Trophoblast cell (in vitro differentiated cells and primary cell): ENCODE measurements at regions not wholly inside any gene's neighbourhood (a gene's known extent, or its start where the extent isn't known, plus 50 kb on each side); places are given as distances from the start of the nearest gene placed in this dataset.

Experiments used
- DNase-seq, 2 donors: peaks; one replicate each; pipeline ENCODE4 v3.0.0-alpha.2; 2016
- H2AFZ ChIP-seq: 2 replicates; pipeline ENCODE4 v1.6.1; 2013; ENCODE audit warnings: low read length, moderate library complexity, mild to moderate bottlenecking; ENCODE audit not compliant: insufficient read depth, poor library complexity
- H2AK5ac ChIP-seq: 2 replicates; pipeline ENCODE4 v1.6.1; 2013; ENCODE audit warnings: mild to moderate bottlenecking, low read length
- H2BK120ac ChIP-seq: 2 replicates; pipeline ENCODE4 v1.6.1; 2013; ENCODE audit warnings: low read length, mild to moderate bottlenecking, moderate library complexity; ENCODE audit not compliant: insufficient read depth, poor library complexity
- H2BK12ac ChIP-seq: 2 replicates; pipeline ENCODE4 v1.6.1; 2013; ENCODE audit warnings: mild to moderate bottlenecking, low read length, moderate library complexity
- H2BK5ac ChIP-seq: 2 replicates; pipeline ENCODE4 v1.6.1; 2013; ENCODE audit warnings: low read length, low read depth, moderate library complexity, mild to moderate bottlenecking; ENCODE audit not compliant: poor library complexity
- H3K14ac ChIP-seq: 2 replicates; pipeline ENCODE4 v1.6.1; 2013; ENCODE audit warnings: mild to moderate bottlenecking, low read length
- H3K18ac ChIP-seq: 2 replicates; pipeline ENCODE4 v1.6.1; 2013; ENCODE audit warnings: mild to moderate bottlenecking, low read length
- H3K23ac ChIP-seq: 2 replicates; pipeline ENCODE4 v1.6.1; 2013; ENCODE audit warnings: low read length
- H3K27ac ChIP-seq: 2 replicates; pipeline ENCODE4 v1.5.1; 2013; ENCODE audit warnings: low read depth, mild to moderate bottlenecking, inconsistent platforms, low read length, moderate library complexity
- H3K27me3 ChIP-seq: 2 replicates; pipeline ENCODE4 v1.6.1; 2013; ENCODE audit warnings: inconsistent platforms, mild to moderate bottlenecking, low read length, moderate library complexity; ENCODE audit not compliant: insufficient read depth
- H3K36me3 ChIP-seq, 2 experiments: 1 replicate in 1 of 2; 2 replicates in 1 of 2; pipeline ENCODE4 v1.6.1; 2013; ENCODE audit warnings: low read length in 2 of 2, mild to moderate bottlenecking in 2 of 2, moderate library complexity in 1 of 2; ENCODE audit not compliant: insufficient read depth in 2 of 2, control insufficient read depth in 1 of 2
- H3K4ac ChIP-seq: 2 replicates; pipeline ENCODE4 v1.6.1; 2013; ENCODE audit warnings: low read depth, mild to moderate bottlenecking, low read length, moderate library complexity
- H3K4me1 ChIP-seq, 2 experiments: 1 replicate in 1 of 2; 2 replicates in 1 of 2; pipeline ENCODE4 v1.6.1; 2013; ENCODE audit warnings: low read length in 2 of 2, mild to moderate bottlenecking in 2 of 2, moderate library complexity in 1 of 2; ENCODE audit not compliant: insufficient read depth in 2 of 2, control insufficient read depth in 1 of 2
- H3K4me2 ChIP-seq: 2 replicates; pipeline ENCODE4 v1.6.1; 2013; ENCODE audit warnings: inconsistent platforms, mild to moderate bottlenecking, low read length, moderate library complexity
- H3K4me3 ChIP-seq: 2 replicates; pipeline ENCODE4 v1.5.1; 2013; ENCODE audit warnings: mild to moderate bottlenecking, low read depth, low read length, inconsistent platforms
- H3K79me1 ChIP-seq: one replicate; pipeline ENCODE4 v1.6.1; 2013; ENCODE audit warnings: low read length
- H3K79me2 ChIP-seq: 2 replicates; pipeline ENCODE4 v1.6.1; 2013; ENCODE audit warnings: low read length, mild to moderate bottlenecking; ENCODE audit not compliant: control insufficient read depth, insufficient read depth, poor library complexity
- H3K9ac ChIP-seq: 2 replicates; pipeline ENCODE4 v1.6.1; 2013; ENCODE audit warnings: mild to moderate bottlenecking, low read length
- H3K9me3 ChIP-seq: 2 replicates; pipeline ENCODE4 v1.6.1; 2013; ENCODE audit warnings: low read depth, mild to moderate bottlenecking, control low read depth, inconsistent platforms, low read length; ENCODE audit not compliant: insufficient read depth
- H4K12ac ChIP-seq: 2 replicates; pipeline ENCODE4 v1.6.1; 2013; ENCODE audit warnings: low read depth, mild to moderate bottlenecking, low read length, moderate library complexity
- H4K8ac ChIP-seq: 2 replicates; pipeline ENCODE4 v1.6.1; 2013; ENCODE audit warnings: low read depth, mild to moderate bottlenecking, low read length, moderate library complexity
- H4K91ac ChIP-seq: one replicate; pipeline ENCODE4 v1.6.1; 2013; ENCODE audit warnings: low read depth, mild to moderate bottlenecking, low read length, moderate library complexity
- WGBS: extraction: QIAGEN DNeasy Blood & Tissue Kit; methylation state at CpG from one replicate; pipeline ENCODE4 v1.1.7; 2013; ENCODE audit warnings: missing lambda C conversion rate; ENCODE audit not compliant: insufficient read length, insufficient coverage; ENCODE audit errors: extremely low coverage; 5-methylcytosine and 5-hydroxymethylcytosine counted together

- Histone ChIP-seq H3K4me3 (no peak overlapping the region), H4K12ac (no peak overlapping the region), H2BK5ac (no peak overlapping the region), H3K4me1 (no peaks in the 10 kb centered on the region), H3K27me3 (no peaks in the 10 kb centered on the region), H3K14ac (no peak overlapping the region), H3K79me1 (no peaks in the 10 kb centered on the region), H3K23ac (no peak overlapping the region), H3K18ac (no peak overlapping the region), H3K9ac (no peak overlapping the region), H3K4ac (no peak overlapping the region), H2BK120ac (no peak overlapping the region), H3K9me3 (peaks cover 5% of the 10 kb centered on the region), H3K27ac (no peak overlapping the region), H3K4me2 (no peak overlapping the region), H2AFZ (no peak overlapping the region), H3K79me2 (no peaks in the 10 kb centered on the region), H4K91ac (no peak overlapping the region), H4K8ac (no peak overlapping the region), H2BK12ac (no peak overlapping the region), H2AK5ac (no peak overlapping the region), H3K36me3 (no peaks in the 10 kb centered on the region)
- DNase-seq = no peak
- WGBS = no CpG with 5 or more reads among the region's 6 CpGs
Measured at GRCh38 chr3:14590569-14590968, 50.4 kb upstream of the GRIP2 start.

- Histone ChIP-seq H3K4me3 (no peak overlapping the region), H4K91ac (no peak overlapping the region), H3K4me2 (no peak overlapping the region), H2BK120ac (no peak overlapping the region), H3K79me1 (no peaks in the 10 kb centered on the region), H3K9me3 (peaks cover 5% of the 10 kb centered on the region), H2AFZ (no peak overlapping the region), H3K27ac (no peak overlapping the region), H2AK5ac (no peak overlapping the region), H2BK12ac (no peak overlapping the region), H3K18ac (no peak overlapping the region), H3K23ac (no peak overlapping the region), H3K27me3 (no peaks in the 10 kb centered on the region), H4K12ac (no peak overlapping the region), H3K14ac (no peak overlapping the region), H3K9ac (no peak overlapping the region), H4K8ac (no peak overlapping the region), H2BK5ac (no peak overlapping the region), H3K79me2 (no peaks in the 10 kb centered on the region), H3K4ac (no peak overlapping the region), H3K36me3 (no peaks in the 10 kb centered on the region), H3K4me1 (no peaks in the 10 kb centered on the region)
- no peak for DNase-seq
- WGBS = no CpG with 5 or more reads among the region's 9 CpGs
Measured at GRCh38 chr3:14592390-14592789, 52.2 kb upstream of the GRIP2 start.

- H3K9ac ChIP-seq = no peak overlapping the region
- no peak overlapping the region for H2BK12ac ChIP-seq
- H4K12ac ChIP-seq = no peak overlapping the region
- H4K91ac ChIP-seq = no peak overlapping the region
- H3K23ac ChIP-seq = no peak overlapping the region
- H3K4me3 ChIP-seq = no peak overlapping the region
- H3K14ac ChIP-seq = no peak overlapping the region
- H3K9me3 ChIP-seq = peaks cover 5% of the 10 kb centered on the region
- H3K36me3 ChIP-seq = no peaks in the 10 kb centered on the region
- DNase-seq = no peak
- no peak overlapping the region for H2BK5ac ChIP-seq
- no CpG with 5 or more reads among the region's 5 CpGs for WGBS
- H2AFZ ChIP-seq = no peak overlapping the region
- no peak overlapping the region for H3K4me2 ChIP-seq
- no peak overlapping the region for H3K27ac ChIP-seq
- H3K4me1 ChIP-seq = no peaks in the 10 kb centered on the region
- H4K8ac ChIP-seq = no peak overlapping the region
- H2BK120ac ChIP-seq = no peak overlapping the region
- no peak overlapping the region for H3K4ac ChIP-seq
- H3K18ac ChIP-seq = no peak overlapping the region
- H3K79me2 ChIP-seq = no peaks in the 10 kb centered on the region
- no peaks in the 10 kb centered on the region for H3K27me3 ChIP-seq
- no peaks in the 10 kb centered on the region for H3K79me1 ChIP-seq
- no peak overlapping the region for H2AK5ac ChIP-seq
Measured at GRCh38 chr3:14592836-14593235, 52.7 kb upstream of the GRIP2 start.

- Histone ChIP-seq H3K18ac (no peak overlapping the region), H2BK120ac (no peak overlapping the region), H3K9ac (no peak overlapping the region), H3K4me1 (no peaks in the 10 kb centered on the region), H3K4me2 (no peak overlapping the region), H3K27ac (no peak overlapping the region), H4K12ac (no peak overlapping the region), H2BK12ac (no peak overlapping the region), H3K4ac (no peak overlapping the region), H3K79me2 (no peaks in the 10 kb centered on the region), H4K91ac (no peak overlapping the region), H3K14ac (no peak overlapping the region), H2AK5ac (no peak overlapping the region), H3K4me3 (no peak overlapping the region), H2BK5ac (no peak overlapping the region), H3K36me3 (no peaks in the 10 kb centered on the region), H3K9me3 (peaks cover 5% of the 10 kb centered on the region), H3K27me3 (no peaks in the 10 kb centered on the region), H4K8ac (no peak overlapping the region), H2AFZ (no peak overlapping the region), H3K79me1 (no peaks in the 10 kb centered on the region), H3K23ac (no peak overlapping the region)
- WGBS = no CpG with 5 or more reads among the region's 8 CpGs
- no peak for DNase-seq
Measured at GRCh38 chr3:14594234-14594633, 54.1 kb upstream of the GRIP2 start.
